Non-pigmented ciliary epithelial cell (primary cell): ENCODE measurements at regions not wholly inside any gene's neighbourhood (a gene's known extent, or its start where the extent isn't known, plus 50 kb on each side); places are given as distances from the start of the nearest gene placed in this dataset.
"Not testable (repeated sequence)": the region's sequence is repeated elsewhere in the genome, so short reads cannot be mapped to it uniquely, and the experiment has no call there.

Source experiments
- DNase-seq: peaks from one replicate; pipeline ENCODE4 v3.0.0-alpha.2; 2010; ENCODE audit warnings: low read depth

GRCh38 chr5:66348387-66349125 is 204.5 kb downstream of the SREK1 start:
- DNase-seq: no peak

GRCh38 chr5:66351813-66352212 is 207.7 kb downstream of the SREK1 start:
- DNase-seq: no peak

- DNase-seq: no peak
Measured at GRCh38 chr5:66353186-66353585, 209.1 kb downstream of the SREK1 start.

GRCh38 chr5:66354422-66354821 is 210.3 kb downstream of the SREK1 start:
- no peak for DNase-seq

- no peak for DNase-seq
Measured at GRCh38 chr5:66356011-66356565, 212.0 kb downstream of the SREK1 start.

- no peak for DNase-seq
Measured at GRCh38 chr5:66358741-66359140, 214.6 kb downstream of the SREK1 start.

GRCh38 chr5:66361070-66361469 is 217.0 kb downstream of the SREK1 start:
- no peak for DNase-seq

- DNase-seq: no peak
Measured at GRCh38 chr5:66362046-66362445, 217.9 kb downstream of the SREK1 start.

- no peak for DNase-seq
Measured at GRCh38 chr5:66362687-66363086, 218.6 kb downstream of the SREK1 start.

- DNase-seq: no peak
Measured at GRCh38 chr5:66363097-66363496, 219.0 kb downstream of the SREK1 start.

- DNase-seq: no peak
Measured at GRCh38 chr5:66364186-66364585, 220.1 kb downstream of the SREK1 start.

GRCh38 chr5:66365981-66366380 is 221.9 kb downstream of the SREK1 start:
- DNase-seq: no peak

- no peak for DNase-seq
Measured at GRCh38 chr5:66367814-66368541, 223.9 kb downstream of the SREK1 start.

- no peak for DNase-seq
Measured at GRCh38 chr5:66368811-66369210, 224.7 kb downstream of the SREK1 start.

- DNase-seq: no peak
Measured at GRCh38 chr5:66377747-66378146, 218.4 kb upstream of the MAST4 start.

- no peak for DNase-seq
Measured at GRCh38 chr5:66378407-66378806, 217.8 kb upstream of the MAST4 start.

GRCh38 chr5:66382152-66382551 is 214.0 kb upstream of the MAST4 start:
- DNase-seq: no peak

- not testable (repeated sequence) for DNase-seq
Measured at GRCh38 chr5:66405145-66405544, 191.0 kb upstream of the MAST4 start.

GRCh38 chr5:66406761-66407336 is 189.3 kb upstream of the MAST4 start:
- no peak for DNase-seq

- DNase-seq: no peak
Measured at GRCh38 chr5:66407765-66408164, 188.4 kb upstream of the MAST4 start.

- DNase-seq: no peak
Measured at GRCh38 chr5:66408576-66408975, 187.6 kb upstream of the MAST4 start.

GRCh38 chr5:66410122-66410521 is 186.1 kb upstream of the MAST4 start:
- DNase-seq: no peak

- no peak for DNase-seq
Measured at GRCh38 chr5:66411701-66412100, 184.5 kb upstream of the MAST4 start.
